Parathyroid adenoma (tissue), 2 donors: ENCODE measurements at regions not wholly inside any gene's neighbourhood (a gene's known extent, or its start where the extent isn't known, plus 50 kb on each side); places are given as distances from the start of the nearest gene placed in this dataset.

Experiments used
- H2AFZ ChIP-seq: fragments of 300-600 bp; sonication (generic); one replicate; pipeline ENCODE4 v1.7.0; 2017; ENCODE audit warnings: antibody characterized with exemption, mild to moderate bottlenecking
- H3K27ac ChIP-seq: fragments of 300-600 bp; sonication (generic); one replicate; pipeline ENCODE4 v1.7.0; 2017
- H3K27me3 ChIP-seq: fragments of 300-600 bp; sonication (generic); one replicate; pipeline ENCODE4 v1.7.0; 2017; ENCODE audit warnings: low read length; ENCODE audit not compliant: control insufficient read depth, insufficient read depth
- H3K36me3 ChIP-seq: fragments of 300-600 bp; sonication (generic); one replicate; pipeline ENCODE4 v1.7.0; 2017; ENCODE audit warnings: low read length; ENCODE audit not compliant: control insufficient read depth, insufficient read depth
- H3K4me1 ChIP-seq: fragments of 300-600 bp; sonication (generic); one replicate; pipeline ENCODE4 v1.7.0; 2017; ENCODE audit warnings: control low read depth
- H3K4me2 ChIP-seq: fragments of 300-600 bp; sonication (generic); one replicate; pipeline ENCODE4 v1.7.0; 2017; ENCODE audit warnings: low read length
- H3K4me3 ChIP-seq: fragments of 300-600 bp; sonication (generic); one replicate; pipeline ENCODE4 v1.7.0; 2017; ENCODE audit warnings: low read depth, low read length
- H3K79me2 ChIP-seq: fragments of 300-600 bp; sonication (generic); one replicate; pipeline ENCODE4 v1.7.0; 2017; ENCODE audit warnings: control low read depth
- H3K9ac ChIP-seq: fragments of 300-600 bp; sonication (generic); one replicate; pipeline ENCODE4 v1.7.0; 2017; ENCODE audit warnings: mild to moderate bottlenecking
- H3K9me3 ChIP-seq: fragments of 300-600 bp; sonication (generic); one replicate; pipeline ENCODE4 v1.7.0; 2017; ENCODE audit warnings: low read length; ENCODE audit not compliant: control insufficient read depth
- TF ChIP-seq, protein P1 (sequence below): fragments of 300-600 bp; sonication (generic); IDR thresholded peaks from one replicate; pipeline ENCODE4 v1.7.0; 2017; ENCODE audit warnings: antibody characterized with exemption, mild to moderate bottlenecking
- donor health status: primary hyperparathyroidism.

DNA sequence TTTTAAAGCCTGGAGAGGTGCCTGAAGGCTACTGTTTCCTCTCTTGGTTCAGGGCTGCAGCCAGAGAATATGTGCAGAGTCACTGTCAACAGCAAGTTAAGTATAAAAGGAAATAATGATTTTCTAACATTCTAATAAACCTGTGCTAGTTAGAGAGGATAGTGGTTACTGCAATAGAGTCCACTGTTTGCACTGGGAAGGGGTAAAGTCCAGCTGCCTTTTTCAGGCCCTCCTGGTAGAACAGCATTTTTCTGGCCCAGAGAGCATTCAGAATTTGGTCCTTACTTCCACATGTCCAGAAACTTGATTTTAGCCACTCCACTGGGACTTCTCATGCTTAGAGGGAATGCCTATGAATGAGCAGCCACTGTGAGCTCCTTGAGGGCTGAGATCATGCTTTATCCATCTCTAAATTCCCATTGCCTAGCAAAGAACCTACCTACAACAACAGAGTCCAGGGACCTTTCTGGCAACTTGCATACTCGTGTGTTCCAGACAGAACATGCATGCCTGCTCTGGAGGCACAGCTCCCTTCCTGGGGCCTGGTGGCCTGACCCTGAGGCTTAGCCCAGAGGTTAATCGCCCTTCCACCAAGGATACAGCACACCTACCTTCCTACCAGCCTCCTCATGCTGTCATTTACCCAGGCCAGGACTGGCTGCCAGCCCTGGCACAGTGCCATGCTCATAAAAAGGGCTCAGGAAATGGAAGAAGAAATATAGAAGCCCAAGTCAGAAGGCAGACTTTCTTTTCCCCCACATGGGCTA is 50.3 kb upstream of the ATP13A3 start:
- Histone ChIP-seq H3K4me2 (no peak overlapping the region), H3K9ac (no peak overlapping the region), H3K27me3 (no peaks in the 10 kb centered on the region), H2AFZ (peak overlapping the region; percentile 42), H3K4me3 (no peak overlapping the region), H3K36me3 (no peaks in the 10 kb centered on the region), H3K9me3 (no peaks in the 10 kb centered on the region), H3K27ac (no peak overlapping the region), H3K79me2 (no peaks in the 10 kb centered on the region), H3K4me1 (peaks cover 8% of the 10 kb centered on the region)
- TF ChIP-seq, protein P1, sequence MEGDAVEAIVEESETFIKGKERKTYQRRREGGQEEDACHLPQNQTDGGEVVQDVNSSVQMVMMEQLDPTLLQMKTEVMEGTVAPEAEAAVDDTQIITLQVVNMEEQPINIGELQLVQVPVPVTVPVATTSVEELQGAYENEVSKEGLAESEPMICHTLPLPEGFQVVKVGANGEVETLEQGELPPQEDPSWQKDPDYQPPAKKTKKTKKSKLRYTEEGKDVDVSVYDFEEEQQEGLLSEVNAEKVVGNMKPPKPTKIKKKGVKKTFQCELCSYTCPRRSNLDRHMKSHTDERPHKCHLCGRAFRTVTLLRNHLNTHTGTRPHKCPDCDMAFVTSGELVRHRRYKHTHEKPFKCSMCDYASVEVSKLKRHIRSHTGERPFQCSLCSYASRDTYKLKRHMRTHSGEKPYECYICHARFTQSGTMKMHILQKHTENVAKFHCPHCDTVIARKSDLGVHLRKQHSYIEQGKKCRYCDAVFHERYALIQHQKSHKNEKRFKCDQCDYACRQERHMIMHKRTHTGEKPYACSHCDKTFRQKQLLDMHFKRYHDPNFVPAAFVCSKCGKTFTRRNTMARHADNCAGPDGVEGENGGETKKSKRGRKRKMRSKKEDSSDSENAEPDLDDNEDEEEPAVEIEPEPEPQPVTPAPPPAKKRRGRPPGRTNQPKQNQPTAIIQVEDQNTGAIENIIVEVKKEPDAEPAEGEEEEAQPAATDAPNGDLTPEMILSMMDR: no peak
